Endothelial cell of umbilical vein (primary cell): ENCODE measurements at regions not wholly inside any gene's neighbourhood (a gene's known extent, or its start where the extent isn't known, plus 50 kb on each side); places are given as distances from the start of the nearest gene placed in this dataset.

Source experiments
- BruUV-seq: library from RNA; stranded (reverse); fragments of 400-500 nt; replicated peaks from 2 replicates; lab custom pipeline; 2021; lab: Mats Ljungman, UMichigan
- CTCF ChIA-PET: fragments of 300-600, 350-600 bp; sonication (Branson Sonifier 250); formaldehyde crosslinking; loops from one replicate; lab custom pipeline; 2021; ENCODE audit warnings: antibody characterized with exemption, inconsistent platforms; lab: Charles Lee
- POLR2A ChIA-PET: fragments of 300-600, 350-600 bp; sonication (Branson Sonifier 250); formaldehyde crosslinking; loops from one replicate; lab custom pipeline; 2021; ENCODE audit warnings: antibody characterized with exemption, inconsistent platforms; lab: Charles Lee
- DNase-seq: peaks from one replicate; pipeline ENCODE4 v3.0.0-alpha.2; 2011; ENCODE audit warnings: low read depth, low spot score
- FAIRE-seq: peaks from 2 replicates; lab custom pipeline; 2011; peaks lifted over from hg19 to GRCh38; lab: Jason Lieb, UNC
- H2AFZ ChIP-seq: 2 replicates; pipeline ENCODE4 v1.6.0; 2012; ENCODE audit warnings: low read depth, low read length, control low read depth, inconsistent platforms
- H3K27ac ChIP-seq: 2 replicates; pipeline ENCODE4 v1.5.1; 2011; ENCODE audit warnings: low read depth, mild to moderate bottlenecking, control low read depth, low read length, moderate library complexity; ENCODE audit not compliant: insufficient read depth
- H3K27me3 ChIP-seq, 2 experiments: 2 replicates each; pipeline versions ENCODE4 v1.6.0 to v1.6.1; 2011; ENCODE audit warnings: low read length in 2 of 2, mixed read lengths in 1 of 2; ENCODE audit not compliant: control insufficient read depth in 2 of 2, insufficient read depth in 2 of 2
- H3K36me3 ChIP-seq, 2 experiments: 2 replicates in 1 of 2; 3 replicates in 1 of 2; pipeline ENCODE4 v1.5.1; 2011; ENCODE audit warnings: low read length in 2 of 2, mild to moderate bottlenecking in 1 of 2, moderate library complexity in 1 of 2; ENCODE audit not compliant: control insufficient read depth in 2 of 2, insufficient read depth in 2 of 2; ENCODE audit errors: extremely low read depth in 1 of 2
- H3K4me1 ChIP-seq: 3 replicates; pipeline ENCODE4 v1.5.1; 2011; ENCODE audit warnings: mild to moderate bottlenecking, low read length; ENCODE audit not compliant: control insufficient read depth, insufficient read depth; ENCODE audit errors: extremely low read depth
- H3K4me2 ChIP-seq: 2 replicates; pipeline ENCODE4 v1.6.1; 2011; ENCODE audit warnings: low read length, control low read depth, mixed read lengths; ENCODE audit not compliant: insufficient read depth
- H3K4me3 ChIP-seq, 3 experiments: fragments of 200-600 bp in 1 of 3; sonication (generic), shearing (Covaris generic) in 1 of 3; replicated peaks in 1 of 3; 2 replicates each; pipeline ENCODE4 v1.5.1; 2011 to 2016; ENCODE audit warnings: control low read depth in 3 of 3, low read length in 3 of 3, mild to moderate bottlenecking in 2 of 3, inconsistent platforms in 1 of 3, low read depth in 1 of 3, moderate library complexity in 1 of 3; ENCODE audit not compliant: insufficient read depth in 1 of 3
- H3K79me2 ChIP-seq: 2 replicates; pipeline ENCODE4 v1.6.0; 2012; ENCODE audit warnings: low read length, inconsistent platforms; ENCODE audit not compliant: control insufficient read depth, insufficient read depth
- H3K9ac ChIP-seq: replicated peaks from 2 replicates; pipeline ENCODE3; 2011; ENCODE audit warnings: low read length, control low read depth; ENCODE audit not compliant: insufficient read depth; ENCODE audit errors: extremely low read depth
- H3K9me1 ChIP-seq: replicated peaks from 3 replicates; pipeline ENCODE4 v1.6.0; 2011; ENCODE audit warnings: mild to moderate bottlenecking, low read length; ENCODE audit not compliant: control insufficient read depth, insufficient read depth; ENCODE audit errors: extremely low read depth
- H3K9me3 ChIP-seq: replicated peaks from 2 replicates; pipeline ENCODE4 v1.5.1; 2012; ENCODE audit warnings: low read length, inconsistent platforms; ENCODE audit not compliant: control insufficient read depth, insufficient read depth
- H4K20me1 ChIP-seq: replicated peaks from 2 replicates; pipeline ENCODE3; 2011; ENCODE audit warnings: mild to moderate bottlenecking, low read length; ENCODE audit not compliant: control insufficient read depth, insufficient read depth; ENCODE audit errors: extremely low read depth
- EZH2 ChIP-seq: IDR thresholded peaks from 2 replicates; pipeline ENCODE4 v1.6.1; 2012; ENCODE audit warnings: borderline replicate concordance, low read depth, mild to moderate bottlenecking, moderate library complexity, low read length, inconsistent platforms; ENCODE audit not compliant: severe bottlenecking
- FOS ChIP-seq: IDR thresholded peaks from 2 replicates; pipeline ENCODE4 v1.6.1; 2011; ENCODE audit warnings: mild to moderate bottlenecking, low read length, moderate library complexity, borderline replicate concordance; ENCODE audit not compliant: insufficient read depth
- GATA2 ChIP-seq: IDR thresholded peaks from 2 replicates; pipeline ENCODE4 v1.7.0; 2011; ENCODE audit warnings: low read depth, mild to moderate bottlenecking, moderate library complexity, mixed read lengths, low read length; ENCODE audit not compliant: insufficient read length, insufficient read depth
- JUN ChIP-seq: IDR thresholded peaks from 2 replicates; pipeline ENCODE4 v1.6.1; 2011; ENCODE audit warnings: borderline replicate concordance, low read depth; ENCODE audit not compliant: insufficient read length, insufficient read depth
- MYC ChIP-seq: IDR thresholded peaks from one replicate; pipeline ENCODE4 v1.6.1; 2011; ENCODE audit warnings: mild to moderate bottlenecking, low read depth, low read length
- POLR2A ChIP-seq: IDR thresholded peaks from 2 replicates; pipeline ENCODE4 v1.6.1; 2012; ENCODE audit warnings: low read depth, mild to moderate bottlenecking, control low read depth, low read length
- POLR2AphosphoS5 ChIP-seq: IDR thresholded peaks from 2 replicates; pipeline ENCODE4 v1.6.1; 2012; ENCODE audit warnings: low read depth, mild to moderate bottlenecking, control low read depth, low read length, moderate library complexity; ENCODE audit not compliant: insufficient read depth
- dilution Hi-C: fragments of 300-500 bp; cut with MboI; formaldehyde crosslinking; loops from one replicate; pipeline ENCODE4 v1.15.0; 2019; ENCODE audit warnings: low sequenced_read_pairs; ENCODE audit not compliant: extremely low pct_ligation_motif_present
- intact Hi-C: fragments of 100-400 bp; cut with micrococcal nuclease; formaldehyde crosslinking; loops from one replicate; pipeline ENCODE4 v1.10.0; 2022
- TF ChIP-seq, protein P1 (sequence below), 2 donors: IDR thresholded peaks; 1 replicate in 1 of 2; 2 replicates in 1 of 2; pipeline ENCODE4 v1.5.1; 2011; ENCODE audit warnings: low read length in 2 of 2, mild to moderate bottlenecking in 2 of 2, moderate library complexity in 2 of 2, control low read depth in 1 of 2, inconsistent platforms in 1 of 2, low read depth in 1 of 2; ENCODE audit not compliant: insufficient read depth in 1 of 2; ENCODE audit errors: extremely low read depth in 1 of 2
- TF ChIP-seq, protein P2 (sequence below): IDR thresholded peaks from 2 replicates; pipeline ENCODE4 v1.6.1; 2011; ENCODE audit not compliant: insufficient read depth, insufficient read length

DNA sequence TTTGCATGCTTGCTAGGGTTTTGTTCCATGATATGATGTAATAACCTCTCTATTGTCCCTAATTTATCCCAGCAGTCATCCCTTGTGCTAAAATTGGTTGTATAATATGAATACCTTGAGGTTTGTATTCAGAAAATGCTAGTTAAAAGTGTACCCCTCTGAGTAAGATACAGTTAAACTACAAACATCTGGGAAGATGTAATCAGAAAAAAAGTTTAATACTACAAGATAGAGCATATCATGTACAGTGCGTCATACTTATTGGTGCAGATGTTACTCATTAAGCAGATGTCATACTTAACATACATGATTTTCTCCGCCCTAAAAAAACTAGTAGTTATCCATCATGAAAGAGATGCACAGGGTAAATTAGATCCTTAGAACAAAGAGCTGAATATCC, 336.1 kb upstream of the KCND2 start:
- no peaks in the 10 kb centered on the region for H3K36me3 ChIP-seq
- BruUV-seq, result no TSS peak
- H3K9ac ChIP-seq, result no peak overlapping the region
- no peak overlapping the region for H3K27ac ChIP-seq
- intact Hi-C loops, result no loop called here
- ChIA-PET POLR2A (no interaction called here), CTCF (interaction anchor here (1.2 to 4.3 kb wide), 13 partner anchors 7 to 788 kb away, joined by 5 to 106 read pairs (median 14); partner anchors contain the start of gene KCND2)
- H2AFZ ChIP-seq, result no peak overlapping the region
- H3K9me3 ChIP-seq, result no peaks in the 10 kb centered on the region
- H3K4me1 ChIP-seq, result no peaks in the 10 kb centered on the region
- H4K20me1 ChIP-seq, result no peaks in the 10 kb centered on the region
- dilution Hi-C loops, result no loop called here
- H3K9me1 ChIP-seq, result no peaks in the 10 kb centered on the region
- no peak overlapping the region for H3K4me2 ChIP-seq
- H3K4me3 ChIP-seq, result no peak overlapping the region
- no peaks in the 10 kb centered on the region for H3K27me3 ChIP-seq
- FAIRE-seq, result no peak
- H3K79me2 ChIP-seq, result no peaks in the 10 kb centered on the region
- TF ChIP-seq POLR2A (no peak), GATA2 (no peak), FOS (no peak), POLR2AphosphoS5 (no peak), JUN (no peak), MYC (no peak), EZH2 (no peak)
- TF ChIP-seq, protein P1, sequence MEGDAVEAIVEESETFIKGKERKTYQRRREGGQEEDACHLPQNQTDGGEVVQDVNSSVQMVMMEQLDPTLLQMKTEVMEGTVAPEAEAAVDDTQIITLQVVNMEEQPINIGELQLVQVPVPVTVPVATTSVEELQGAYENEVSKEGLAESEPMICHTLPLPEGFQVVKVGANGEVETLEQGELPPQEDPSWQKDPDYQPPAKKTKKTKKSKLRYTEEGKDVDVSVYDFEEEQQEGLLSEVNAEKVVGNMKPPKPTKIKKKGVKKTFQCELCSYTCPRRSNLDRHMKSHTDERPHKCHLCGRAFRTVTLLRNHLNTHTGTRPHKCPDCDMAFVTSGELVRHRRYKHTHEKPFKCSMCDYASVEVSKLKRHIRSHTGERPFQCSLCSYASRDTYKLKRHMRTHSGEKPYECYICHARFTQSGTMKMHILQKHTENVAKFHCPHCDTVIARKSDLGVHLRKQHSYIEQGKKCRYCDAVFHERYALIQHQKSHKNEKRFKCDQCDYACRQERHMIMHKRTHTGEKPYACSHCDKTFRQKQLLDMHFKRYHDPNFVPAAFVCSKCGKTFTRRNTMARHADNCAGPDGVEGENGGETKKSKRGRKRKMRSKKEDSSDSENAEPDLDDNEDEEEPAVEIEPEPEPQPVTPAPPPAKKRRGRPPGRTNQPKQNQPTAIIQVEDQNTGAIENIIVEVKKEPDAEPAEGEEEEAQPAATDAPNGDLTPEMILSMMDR (IDR thresholded peaks at IDR 0.05; ENCODE audit: extremely low read depth in 1 of 2, insufficient read depth in 1 of 2, low read depth in 1 of 2, low read length in 2 of 2), result no peak
- TF ChIP-seq, protein P2, sequence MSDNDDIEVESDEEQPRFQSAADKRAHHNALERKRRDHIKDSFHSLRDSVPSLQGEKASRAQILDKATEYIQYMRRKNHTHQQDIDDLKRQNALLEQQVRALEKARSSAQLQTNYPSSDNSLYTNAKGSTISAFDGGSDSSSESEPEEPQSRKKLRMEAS, result no peak
- DNase-seq, result no peak
